PC-9 (cell line): ENCODE measurements at regions not wholly inside any gene's neighbourhood (a gene's known extent, or its start where the extent isn't known, plus 50 kb on each side); places are given as distances from the start of the nearest gene placed in this dataset.

Source experiments
- BruUV-seq: library from RNA; stranded (reverse); fragments of 400-500 nt; replicated peaks from 2 replicates; lab custom pipeline; 2021; lab: Mats Ljungman, UMichigan
- CTCF ChIA-PET: fragments of 300-600 bp; sonication (Branson Sonifier 250); formaldehyde crosslinking; loops from one replicate; lab custom pipeline; 2022; ENCODE audit warnings: antibody characterized with exemption; lab: Charles Lee
- POLR2A ChIA-PET: fragments of 300-600 bp; sonication (Branson Sonifier 250); formaldehyde crosslinking; loops from one replicate; lab custom pipeline; 2022; ENCODE audit warnings: antibody characterized with exemption; ENCODE audit not compliant: unreplicated experiment; lab: Charles Lee
- DNase-seq, 2 experiments: peaks; one replicate each; pipeline versions ENCODE4 v3.0.0 to v3.0.0-alpha.2; 2015 to 2022; ENCODE audit warnings: mixed read lengths in 1 of 2
- H2AFZ ChIP-seq: fragments of 200-600 bp; sonication (generic); 2 replicates; pipeline ENCODE4 v1.8.1; 2017; ENCODE audit warnings: antibody characterized with exemption
- H3F3A ChIP-seq: fragments of 200-600 bp; sonication (generic); 2 replicates; pipeline ENCODE4 v1.8.1; 2017; ENCODE audit warnings: antibody characterized with exemption, mild to moderate bottlenecking, low read depth; ENCODE audit not compliant: insufficient read depth
- H3K27ac ChIP-seq: fragments of 200-600 bp; sonication (generic); 2 replicates; pipeline ENCODE4 v1.6.1; 2016; ENCODE audit warnings: mixed run types
- H3K27me3 ChIP-seq: fragments of 200-600 bp; sonication (generic); 2 replicates; pipeline ENCODE4 v1.6.1; 2016; ENCODE audit warnings: low read depth, mixed run types; ENCODE audit not compliant: insufficient read depth
- H3K36me3 ChIP-seq: fragments of 200-600 bp; sonication (generic); 2 replicates; pipeline ENCODE4 v1.6.1; 2016; ENCODE audit warnings: low read depth, mixed run types
- H3K4me1 ChIP-seq: fragments of 200-600 bp; sonication (generic); replicated peaks from 2 replicates; pipeline ENCODE4 v1.6.1; 2016; ENCODE audit warnings: mixed run types; ENCODE audit not compliant: insufficient read depth
- H3K4me2 ChIP-seq: fragments of 200-600 bp; sonication (generic); 2 replicates; pipeline ENCODE4 v1.6.1; 2017; ENCODE audit warnings: mixed run types
- H3K4me3 ChIP-seq: fragments of 200-600 bp; sonication (generic); 2 replicates; pipeline ENCODE4 v1.6.1; 2016; ENCODE audit warnings: mixed run types
- H3K79me2 ChIP-seq: fragments of 200-600 bp; sonication (generic); 2 replicates; pipeline ENCODE4 v1.6.1; 2017; ENCODE audit warnings: low read depth, mixed run types
- H3K9me2 ChIP-seq: fragments of 200-600 bp; sonication (generic); 2 replicates; pipeline ENCODE4 v1.8.1; 2017; ENCODE audit warnings: mild to moderate bottlenecking; ENCODE audit not compliant: insufficient read depth
- H3K9me3 ChIP-seq: fragments of 200-600 bp; sonication (generic); 2 replicates; pipeline ENCODE4 v1.8.1; 2016; ENCODE audit warnings: low read depth; ENCODE audit not compliant: insufficient read depth
- H4K20me1 ChIP-seq: fragments of 200-600 bp; sonication (generic); 2 replicates; pipeline ENCODE4 v1.8.1; 2017; ENCODE audit not compliant: insufficient read depth
- CTCF ChIP-seq: fragments of 200-600 bp; sonication (generic); conservative IDR thresholded peaks from 2 replicates; pipeline ENCODE4 v1.6.1; 2017; ENCODE audit warnings: mixed run types, antibody characterized with exemption, mild to moderate bottlenecking, moderate library complexity
- EZH2 ChIP-seq: fragments of 200-600 bp; sonication (generic); IDR thresholded peaks from 2 replicates; pipeline ENCODE4 v1.8.0; 2017; ENCODE audit warnings: antibody characterized with exemption, low read depth
- intact Hi-C: fragments of 100-400 bp; cut with micrococcal nuclease; formaldehyde crosslinking; loops from one replicate; pipeline ENCODE4 v1.10.0; 2022; ENCODE audit not compliant: unreplicated experiment

GRCh38 chr10:3231951-3232730 lies 59.6 kb upstream of the PITRM1 start:
- no peaks in the 10 kb centered on the region for H3K79me2 ChIP-seq
- no peaks in the 10 kb centered on the region for H3K27me3 ChIP-seq
- no peak overlapping the region for H3K27ac ChIP-seq
- H4K20me1 ChIP-seq = no peaks in the 10 kb centered on the region
- intact Hi-C loops = no loop called here
- peaks cover 14% of the 10 kb centered on the region for H3K4me1 ChIP-seq
- ChIA-PET CTCF (interaction anchor here (0.6 kb wide), 1 partner anchor 71 kb away, joined by 3 read pairs; no protein-coding TSS in a partner anchor), POLR2A (no interaction called here)
- peaks cover 13% of the 10 kb centered on the region; the same call in 1 of the 2 replicates for H3F3A ChIP-seq
- no TSS peak for BruUV-seq
- no peaks in the 10 kb centered on the region for H3K9me2 ChIP-seq
- no peak overlapping the region for H2AFZ ChIP-seq
- H3K36me3 ChIP-seq = no peaks in the 10 kb centered on the region
- H3K9me3 ChIP-seq = no peaks in the 10 kb centered on the region
- TF ChIP-seq EZH2 (no peak), CTCF (no peak)
- no peak for DNase-seq
- no peak overlapping the region for H3K4me3 ChIP-seq
- H3K4me2 ChIP-seq = no peak overlapping the region

GRCh38 chr10:3229815-3230214 lies 57.2 kb upstream of the PITRM1 start:
- peaks cover 18% of the 10 kb centered on the region; the same call in 1 of the 2 replicates for H3F3A ChIP-seq
- ChIA-PET CTCF (no interaction called here), POLR2A (no interaction called here)
- no peaks in the 10 kb centered on the region for H3K36me3 ChIP-seq
- no TSS peak for BruUV-seq
- no peaks in the 10 kb centered on the region for H3K9me2 ChIP-seq
- DNase-seq = no peak
- H3K27ac ChIP-seq = no peak overlapping the region
- H3K27me3 ChIP-seq = no peaks in the 10 kb centered on the region
- H3K79me2 ChIP-seq = no peaks in the 10 kb centered on the region
- no peak overlapping the region for H3K4me3 ChIP-seq
- no peak overlapping the region for H3K4me2 ChIP-seq
- no peaks in the 10 kb centered on the region for H3K9me3 ChIP-seq
- TF ChIP-seq EZH2 (no peak), CTCF (no peak)
- intact Hi-C loops = no loop called here
- H4K20me1 ChIP-seq = no peaks in the 10 kb centered on the region
- H3K4me1 ChIP-seq = peaks cover 20% of the 10 kb centered on the region
- no peak overlapping the region for H2AFZ ChIP-seq

- no peaks in the 10 kb centered on the region for H3K9me2 ChIP-seq
- H3K4me3 ChIP-seq = no peak overlapping the region
- H3K27me3 ChIP-seq = no peaks in the 10 kb centered on the region
- CTCF ChIA-PET = no interaction called here
- H3K79me2 ChIP-seq = no peaks in the 10 kb centered on the region
- H3K9me3 ChIP-seq = no peaks in the 10 kb centered on the region
- BruUV-seq = no TSS peak
- DNase-seq = no peak
- TF ChIP-seq EZH2 = no peak
- no peak for TF ChIP-seq CTCF
- POLR2A ChIA-PET = no interaction called here
- intact Hi-C loops = no loop called here
- H3K27ac ChIP-seq = no peak overlapping the region
- no peaks in the 10 kb centered on the region for H4K20me1 ChIP-seq
- H3F3A ChIP-seq = peaks cover 18% of the 10 kb centered on the region; the same call in 1 of the 2 replicates
- no peak overlapping the region for H3K4me2 ChIP-seq
- H2AFZ ChIP-seq = no peak overlapping the region
- no peaks in the 10 kb centered on the region for H3K36me3 ChIP-seq
- peaks cover 20% of the 10 kb centered on the region for H3K4me1 ChIP-seq
Observed at GRCh38 chr10:3228629-3228945, 56.0 kb upstream of the PITRM1 start.
